CD14-positive monocyte (primary cell): ENCODE measurements at regions not wholly inside any gene's neighbourhood (a gene's known extent, or its start where the extent isn't known, plus 50 kb on each side); places are given as distances from the start of the nearest gene placed in this dataset.

Source experiments
- DNase-seq, 3 donors: peaks; one replicate each; pipeline ENCODE4 v3.0.0-alpha.2; 2011 to 2022
- H2AFZ ChIP-seq: 2 replicates; pipeline ENCODE4 v1.6.0; 2012; ENCODE audit warnings: mild to moderate bottlenecking, low read depth, low read length, inconsistent platforms; ENCODE audit not compliant: insufficient read depth, poor library complexity, severe bottlenecking
- H3K27ac ChIP-seq, 2 donors: 1 replicate in 1 of 2; 2 replicates in 1 of 2; pipeline ENCODE4 v1.5.1; 2012 to 2013; ENCODE audit warnings: low read length in 2 of 2, control low read depth in 1 of 2, inconsistent platforms in 1 of 2, low read depth in 1 of 2, mild to moderate bottlenecking in 1 of 2
- H3K27me3 ChIP-seq, 2 donors: one replicate each; pipeline versions ENCODE4 v1.6.0 to v1.6.1; 2011 to 2013; ENCODE audit warnings: low read length in 2 of 2; ENCODE audit not compliant: control insufficient read depth in 2 of 2, insufficient read depth in 2 of 2
- H3K36me3 ChIP-seq, 2 donors: replicated peaks in 1 of 2; 1 replicate in 1 of 2; 2 replicates in 1 of 2; pipeline versions ENCODE4 v1.5.1 to v1.6.1; 2012 to 2013; ENCODE audit warnings: low read length in 2 of 2, control low read depth in 1 of 2, inconsistent platforms in 1 of 2, mild to moderate bottlenecking in 1 of 2; ENCODE audit not compliant: insufficient read depth in 2 of 2, control insufficient read depth in 1 of 2
- H3K4me1 ChIP-seq, 2 donors: 1 replicate in 1 of 2; 2 replicates in 1 of 2; pipeline versions ENCODE4 v1.5.1 to v1.6.1; 2012 to 2013; ENCODE audit warnings: low read length in 2 of 2, control low read depth in 1 of 2, inconsistent platforms in 1 of 2, mild to moderate bottlenecking in 1 of 2, moderate library complexity in 1 of 2; ENCODE audit not compliant: insufficient read depth in 2 of 2, control insufficient read depth in 1 of 2
- H3K4me2 ChIP-seq: replicated peaks from 2 replicates; pipeline ENCODE3; 2012; ENCODE audit warnings: low read length, moderate library complexity, mild to moderate bottlenecking; ENCODE audit not compliant: poor library complexity, severe bottlenecking; ENCODE audit errors: extremely low read depth
- H3K4me3 ChIP-seq, 3 experiments: fragments of 200-600 bp in 1 of 3; sonication (generic) in 1 of 3; replicated peaks in 1 of 3; 1 replicate in 2 of 3; 2 replicates in 1 of 3; pipeline ENCODE4 v1.5.1; 2011 to 2013; ENCODE audit warnings: low read length in 3 of 3, mild to moderate bottlenecking in 3 of 3, control low read depth in 2 of 3, low read depth in 2 of 3, inconsistent platforms in 1 of 3, moderate library complexity in 1 of 3
- H3K79me2 ChIP-seq: 2 replicates; pipeline ENCODE4 v1.6.0; 2012; ENCODE audit warnings: mild to moderate bottlenecking, control low read depth, inconsistent platforms, low read length, moderate library complexity; ENCODE audit not compliant: insufficient read depth
- H3K9ac ChIP-seq: 2 replicates; pipeline ENCODE4 v1.6.0; 2017; ENCODE audit warnings: low read length, mild to moderate bottlenecking; ENCODE audit not compliant: insufficient read depth, poor library complexity, severe bottlenecking
- H3K9me3 ChIP-seq, 2 donors: replicated peaks in 1 of 2; 1 replicate in 1 of 2; 2 replicates in 1 of 2; pipeline versions ENCODE4 v1.5.1 to v1.6.1; 2012 to 2013; ENCODE audit warnings: low read length in 2 of 2, control low read depth in 1 of 2; ENCODE audit not compliant: control insufficient read depth in 1 of 2, insufficient read depth in 1 of 2
- H4K20me1 ChIP-seq: 2 replicates; pipeline ENCODE4 v1.6.0; 2012; ENCODE audit warnings: mild to moderate bottlenecking, low read length, control low read depth, moderate library complexity; ENCODE audit not compliant: insufficient read depth
- H3K27ac Mint-ChIP-seq, 7 donors: one replicate each; pipeline ENCODE4 v1.8.0; 2020; ENCODE audit warnings: mild to moderate bottlenecking in 7 of 7, mixed read lengths in 7 of 7, moderate library complexity in 6 of 7, inconsistent platforms in 2 of 7
- H3K27me3 Mint-ChIP-seq, 3 donors: one replicate each; pipeline ENCODE4 v1.8.0; 2021 to 2022; ENCODE audit warnings: low read depth in 3 of 3, mild to moderate bottlenecking in 3 of 3, mixed read lengths in 3 of 3, moderate library complexity in 3 of 3, inconsistent platforms in 1 of 3
- H3K36me3 Mint-ChIP-seq, 2 donors: one replicate each; pipeline ENCODE4 v1.8.0; 2020; ENCODE audit warnings: mixed read lengths in 2 of 2, inconsistent platforms in 1 of 2, mild to moderate bottlenecking in 1 of 2
- H3K4me1 Mint-ChIP-seq: one replicate; pipeline ENCODE4 v1.8.0; 2020; ENCODE audit warnings: mild to moderate bottlenecking, mixed read lengths
- H3K4me3 Mint-ChIP-seq, 2 donors: one replicate each; pipeline ENCODE4 v1.8.0; 2020; ENCODE audit warnings: mild to moderate bottlenecking in 2 of 2, mixed read lengths in 2 of 2, moderate library complexity in 1 of 2
- H3K9me3 Mint-ChIP-seq, 7 donors: one replicate each; pipeline ENCODE4 v1.8.0; 2020 to 2022; ENCODE audit warnings: mixed read lengths in 7 of 7, mild to moderate bottlenecking in 6 of 7, moderate library complexity in 6 of 7, inconsistent platforms in 2 of 7
- CTCF ChIP-seq: fragments of 200-600 bp; IDR thresholded peaks from one replicate; pipeline ENCODE4 v1.8.0; 2022; ENCODE audit warnings: antibody characterized with exemption, mild to moderate bottlenecking
- WGBS: methylation state at CpG from one replicate; pipeline ENCODE4 v1.1.5; 2013; ENCODE audit warnings: missing lambda C conversion rate; ENCODE audit not compliant: insufficient coverage; 5-methylcytosine and 5-hydroxymethylcytosine counted together
- intact Hi-C, 2 donors: fragments of 100-400 bp; cut with micrococcal nuclease; formaldehyde crosslinking; loops; one replicate each; pipeline versions ENCODE4 v1.15.0 to v1.15.1; 2023

- H3K27ac Mint-ChIP-seq: no peak overlapping the region
- no peaks in the 10 kb centered on the region for H3K9me3 ChIP-seq
- peaks cover 0 to 7% of the 10 kb centered on the region in 2 donors for H3K4me1 ChIP-seq
- H3K4me2 ChIP-seq: no peak overlapping the region
- no peak overlapping the region for H2AFZ ChIP-seq
- no peak overlapping the region for H3K4me3 ChIP-seq
- no peaks in the 10 kb centered on the region for H4K20me1 ChIP-seq
- WGBS: 94% methylated on average over 2 of the region's 7 CpGs
- peaks cover 8% of the 10 kb centered on the region for H3K4me1 Mint-ChIP-seq
- H3K27me3 ChIP-seq: no peaks in the 10 kb centered on the region
- H3K79me2 ChIP-seq: no peaks in the 10 kb centered on the region
- intact Hi-C loops: loop anchor here in 1 of 2 donors (10.0 kb wide), 1 partner anchor 98 kb away; no protein-coding TSS in a partner anchor
- H3K36me3 ChIP-seq: no peaks in the 10 kb centered on the region
- H3K9me3 Mint-ChIP-seq: no peaks in the 10 kb centered on the region
- H3K9ac ChIP-seq: no peak overlapping the region
- DNase-seq: no peak
- no peaks in the 10 kb centered on the region for H3K36me3 Mint-ChIP-seq
- no peak overlapping the region for H3K27ac ChIP-seq
- peaks cover 0 to 1% (median 0%) of the 10 kb centered on the region in 3 donors for H3K27me3 Mint-ChIP-seq
- H3K4me3 Mint-ChIP-seq: no peak overlapping the region
- TF ChIP-seq CTCF: no peak
Measured at GRCh38 chr1:200262326-200262965, 147.4 kb downstream of the ZNF281 start.

- H3K9me3 Mint-ChIP-seq: no peaks in the 10 kb centered on the region
- no peak for DNase-seq
- WGBS: 91% methylated on average over 4 of the region's 5 CpGs
- no peak overlapping the region for H3K4me2 ChIP-seq
- no peak overlapping the region for H3K4me3 ChIP-seq
- H3K36me3 ChIP-seq: no peaks in the 10 kb centered on the region
- no peaks in the 10 kb centered on the region for H3K9me3 ChIP-seq
- no peak overlapping the region for H3K4me3 Mint-ChIP-seq
- H3K4me1 ChIP-seq: peaks cover 0 to 7% of the 10 kb centered on the region in 2 donors
- no peak overlapping the region for H3K9ac ChIP-seq
- H2AFZ ChIP-seq: no peak overlapping the region
- H3K27ac ChIP-seq: no peak overlapping the region
- no peak overlapping the region for H3K27ac Mint-ChIP-seq
- H3K27me3 Mint-ChIP-seq: peaks cover 0 to 1% (median 0%) of the 10 kb centered on the region in 3 donors
- no peak for TF ChIP-seq CTCF
- no peaks in the 10 kb centered on the region for H4K20me1 ChIP-seq
- intact Hi-C loops: loop anchor here in 1 of 2 donors (10.0 kb wide), 1 partner anchor 96 kb away; no protein-coding TSS in a partner anchor
- no peaks in the 10 kb centered on the region for H3K79me2 ChIP-seq
- H3K36me3 Mint-ChIP-seq: no peaks in the 10 kb centered on the region
- peaks cover 8% of the 10 kb centered on the region for H3K4me1 Mint-ChIP-seq
- no peaks in the 10 kb centered on the region for H3K27me3 ChIP-seq
Measured at GRCh38 chr1:200260597-200261335, 149.1 kb downstream of the ZNF281 start.
